ENCODE measurements at regions not wholly inside any gene's neighbourhood (a gene's known extent, or its start where the extent isn't known, plus 50 kb on each side); places are given as distances from the start of the nearest gene placed in this dataset.
A peak's percentile ranks its signal among the peaks of the same experiment; 100 is the strongest.

DNA sequence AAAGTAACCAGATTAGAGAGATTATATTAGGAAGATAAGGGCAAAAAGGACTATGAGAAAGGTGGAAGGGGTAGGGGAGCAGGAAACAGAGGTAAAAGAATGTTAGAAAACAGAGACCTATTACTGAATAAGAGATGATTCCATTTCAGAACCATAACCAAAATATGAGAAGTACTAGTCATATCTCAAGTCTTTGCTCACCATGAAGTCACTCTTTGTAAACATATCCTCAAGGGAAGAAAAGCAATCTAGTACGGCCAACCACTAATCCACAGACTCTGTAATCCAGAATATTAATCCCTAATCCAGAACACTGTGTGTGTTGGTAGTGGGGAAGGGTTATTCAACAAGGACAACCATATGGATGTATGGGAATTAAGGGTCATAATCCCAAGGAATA lies 92.0 kb downstream of the CDCA7 start:
- Histone ChIP-seq H3K4me1 (ENCODE audit: insufficient read depth, low read length) (0 out of 2 replicates have a peak, but pooled peaks cover 4% of the 10 kb centered on the region), H3K27me3 (ENCODE audit: control insufficient read depth in 1 of 2, insufficient read depth in 2 of 2, low read length in 2 of 2) (peaks cover 0 to 10% of the 10 kb centered on the region in 2 experiments; a peak in 2 of 5 replicates), H3K9ac (ENCODE audit: insufficient read depth, low read depth, low read length) (no peak overlapping the region), H3K79me2 (ENCODE audit: insufficient read depth, low read length) (no peaks in the 10 kb centered on the region), H3K9me3 (ENCODE audit: low read length) (no peaks in the 10 kb centered on the region), H4K20me1 (ENCODE audit: insufficient read depth, low read length) (no peaks in the 10 kb centered on the region), H3K27ac (ENCODE audit: extremely low read length, insufficient read depth, low read length) (no peak overlapping the region), H3K4me3 (replicated peaks in 1 of 3; ENCODE audit: insufficient read depth in 1 of 3, low read depth in 2 of 3, low read length in 3 of 3) (no peak overlapping the region), H2AFZ (ENCODE audit: low read length) (no peak overlapping the region), H3K36me3 (replicated peaks in 1 of 2; ENCODE audit: control insufficient read depth in 1 of 2, insufficient read depth in 2 of 2, low read length in 2 of 2) (no peaks in the 10 kb centered on the region), H3K4me2 (ENCODE audit: low read depth, low read length) (no peak overlapping the region)
- WGBS (ENCODE audit: low lambda C conversion rate), result 18% methylated on average over 1 of the region's 1 CpG
- ChIA-PET POLR2A (no interaction called here), CTCF (ENCODE audit: low intra/inter-chr PET ratio, low total read pairs) (no interaction called here)
- no TSS peak for BruUV-seq (replicated peaks)
- ATAC-seq (no peak), FAIRE-seq (no peak), DNase-seq (ENCODE audit: low spot score) (no peak)
- in situ Hi-C loops (cut with HindIII; ENCODE audit: extremely low pct_ligation_motif_present, low pct_unique_long_range_greater_than_20kb) (loop anchor here (5.0 kb wide), 1 partner anchor 44 kb away; no protein-coding TSS in a partner anchor), intact Hi-C loops (cut with micrococcal nuclease; ENCODE audit: unreplicated experiment) (no loop called here)
- TF ChIP-seq ZNF878 (CRISPR knock-in tag; IDR thresholded peaks at IDR 0.05) (no peak), ZBTB8A (CRISPR knock-in tag; IDR thresholded peaks at IDR 0.05; ENCODE audit: borderline replicate concordance, low read depth) (no peak), ISX (CRISPR knock-in tag; conservative IDR thresholded peaks at IDR 0.05) (no peak)

- intact Hi-C loops (cut with micrococcal nuclease; ENCODE audit: unreplicated experiment), result loop anchor here (1.0 kb wide), 2 partner anchors 47 to 422 kb away; no protein-coding TSS in a partner anchor
- in situ Hi-C loops (cut with HindIII; ENCODE audit: extremely low pct_ligation_motif_present, low pct_unique_long_range_greater_than_20kb), result loop anchor here (5.0 kb wide), 1 partner anchor 47 kb away; no protein-coding TSS in a partner anchor
- Histone ChIP-seq H3K4me3 (replicated peaks in 1 of 3; ENCODE audit: insufficient read depth in 1 of 3, low read depth in 2 of 3, low read length in 3 of 3) (peak overlapping the region; percentile 45 to 70 (median 50); a peak in 5 of 6 replicates), H3K36me3 (replicated peaks in 1 of 2; ENCODE audit: control insufficient read depth in 1 of 2, insufficient read depth in 2 of 2, low read length in 2 of 2) (no peaks in the 10 kb centered on the region), H3K27ac (ENCODE audit: extremely low read length, insufficient read depth, low read length) (no peak overlapping the region), H3K4me2 (ENCODE audit: low read depth, low read length) (peak overlapping the region; percentile 79), H3K9me3 (ENCODE audit: low read length) (no peaks in the 10 kb centered on the region), H3K27me3 (ENCODE audit: control insufficient read depth in 1 of 2, insufficient read depth in 2 of 2, low read length in 2 of 2) (peaks cover 0 to 19% of the 10 kb centered on the region in 2 experiments; a peak in 3 of 5 replicates), H3K4me1 (ENCODE audit: insufficient read depth, low read length) (0 out of 2 replicates have a peak, but pooled peaks cover 4% of the 10 kb centered on the region), H3K9ac (ENCODE audit: insufficient read depth, low read depth, low read length) (peak overlapping the region; percentile 22; the same call in 1 of the 2 replicates), H4K20me1 (ENCODE audit: insufficient read depth, low read length) (no peaks in the 10 kb centered on the region), H3K79me2 (ENCODE audit: insufficient read depth, low read length) (no peaks in the 10 kb centered on the region), H2AFZ (ENCODE audit: low read length) (peak overlapping the region; percentile 95)
- no TSS peak for BruUV-seq (replicated peaks)
- 22% methylated on average over 16 of the region's 17 CpGs for WGBS (ENCODE audit: low lambda C conversion rate)
- ChIA-PET CTCF (ENCODE audit: low intra/inter-chr PET ratio, low total read pairs) (interaction anchor here (0.6 to 2.4 kb wide), 3 partner anchors 47 to 422 kb away, joined by 3 to 22 read pairs (median 4); no protein-coding TSS in a partner anchor), POLR2A (no interaction called here)
- FAIRE-seq (peak; percentile 71), DNase-seq (ENCODE audit: low spot score) (peak; percentile 87), ATAC-seq (peak; percentile 98)
- no peak for TF ChIP-seq ZFP41 (CRISPR knock-in tag; IDR thresholded peaks at IDR 0.05; ENCODE audit: borderline replicate concordance)
- TF ChIP-seq RFXANK (CRISPR knock-in tag; IDR thresholded peaks at IDR 0.05), result no peak
- TF ChIP-seq, protein P1, sequence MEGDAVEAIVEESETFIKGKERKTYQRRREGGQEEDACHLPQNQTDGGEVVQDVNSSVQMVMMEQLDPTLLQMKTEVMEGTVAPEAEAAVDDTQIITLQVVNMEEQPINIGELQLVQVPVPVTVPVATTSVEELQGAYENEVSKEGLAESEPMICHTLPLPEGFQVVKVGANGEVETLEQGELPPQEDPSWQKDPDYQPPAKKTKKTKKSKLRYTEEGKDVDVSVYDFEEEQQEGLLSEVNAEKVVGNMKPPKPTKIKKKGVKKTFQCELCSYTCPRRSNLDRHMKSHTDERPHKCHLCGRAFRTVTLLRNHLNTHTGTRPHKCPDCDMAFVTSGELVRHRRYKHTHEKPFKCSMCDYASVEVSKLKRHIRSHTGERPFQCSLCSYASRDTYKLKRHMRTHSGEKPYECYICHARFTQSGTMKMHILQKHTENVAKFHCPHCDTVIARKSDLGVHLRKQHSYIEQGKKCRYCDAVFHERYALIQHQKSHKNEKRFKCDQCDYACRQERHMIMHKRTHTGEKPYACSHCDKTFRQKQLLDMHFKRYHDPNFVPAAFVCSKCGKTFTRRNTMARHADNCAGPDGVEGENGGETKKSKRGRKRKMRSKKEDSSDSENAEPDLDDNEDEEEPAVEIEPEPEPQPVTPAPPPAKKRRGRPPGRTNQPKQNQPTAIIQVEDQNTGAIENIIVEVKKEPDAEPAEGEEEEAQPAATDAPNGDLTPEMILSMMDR (CRISPR knock-in tag; IDR thresholded peaks at IDR 0.05), result peak; percentile 87
- no peak for TF ChIP-seq ZNF549 (CRISPR knock-in tag; IDR thresholded peaks at IDR 0.05)
- no peak for TF ChIP-seq ZNF547 (CRISPR knock-in tag; IDR thresholded peaks at IDR 0.05)
- TF ChIP-seq SRF (IDR thresholded peaks at IDR 0.05; ENCODE audit: low read depth, low read length), result no peak
- TF ChIP-seq, protein P2, sequence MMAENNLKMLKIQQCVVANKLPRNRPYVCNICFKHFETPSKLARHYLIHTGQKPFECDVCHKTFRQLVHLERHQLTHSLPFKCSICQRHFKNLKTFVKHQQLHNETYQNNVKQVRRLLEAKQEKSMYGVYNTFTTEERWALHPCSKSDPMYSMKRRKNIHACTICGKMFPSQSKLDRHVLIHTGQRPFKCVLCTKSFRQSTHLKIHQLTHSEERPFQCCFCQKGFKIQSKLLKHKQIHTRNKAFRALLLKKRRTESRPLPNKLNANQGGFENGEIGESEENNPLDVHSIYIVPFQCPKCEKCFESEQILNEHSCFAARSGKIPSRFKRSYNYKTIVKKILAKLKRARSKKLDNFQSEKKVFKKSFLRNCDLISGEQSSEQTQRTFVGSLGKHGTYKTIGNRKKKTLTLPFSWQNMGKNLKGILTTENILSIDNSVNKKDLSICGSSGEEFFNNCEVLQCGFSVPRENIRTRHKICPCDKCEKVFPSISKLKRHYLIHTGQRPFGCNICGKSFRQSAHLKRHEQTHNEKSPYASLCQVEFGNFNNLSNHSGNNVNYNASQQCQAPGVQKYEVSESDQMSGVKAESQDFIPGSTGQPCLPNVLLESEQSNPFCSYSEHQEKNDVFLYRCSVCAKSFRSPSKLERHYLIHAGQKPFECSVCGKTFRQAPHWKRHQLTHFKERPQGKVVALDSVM (CRISPR knock-in tag; IDR thresholded peaks at IDR 0.05), result no peak
- no peak for TF ChIP-seq DR1 (CRISPR knock-in tag; IDR thresholded peaks at IDR 0.05)
- no peak for TF ChIP-seq GTF3A (CRISPR knock-in tag; conservative IDR thresholded peaks at IDR 0.05)
- no peak for TF ChIP-seq ATF5 (CRISPR knock-in tag; IDR thresholded peaks at IDR 0.05; ENCODE audit: low read depth)
Observed at GRCh38 chr2:173448938-173449471, 94.3 kb downstream of the CDCA7 start.

Measured in HepG2 (cell line).